ENCODE measurements at regions not wholly inside any gene's neighbourhood (a gene's known extent, or its start where the extent isn't known, plus 50 kb on each side); places are given as distances from the start of the nearest gene placed in this dataset.

GRCh38 chr1:157247005-157247763 is 109.0 kb upstream of the ETV3 start:
- TF ChIP-seq EP300 (IDR thresholded peaks at IDR 0.05) (no peak), POLR2A (IDR thresholded peaks at IDR 0.05) (no peak), POLR2AphosphoS5 (IDR thresholded peaks at IDR 0.05) (no peak), CTCF (IDR thresholded peaks at IDR 0.05) (no peak)
- Histone ChIP-seq H3K36me3 (no peaks in the 10 kb centered on the region), H3K4me3 (no peak overlapping the region), H3K4me1 (no peaks in the 10 kb centered on the region), H3K27me3 (peaks cover 3% of the 10 kb centered on the region), H3K9me3 (no peaks in the 10 kb centered on the region), H3K27ac (no peak overlapping the region)
- no peak for DNase-seq (ENCODE audit: low spot score in 2 of 2)
- WGBS = 86% methylated on average over 2 of the region's 2 CpGs

- H3K36me3 ChIP-seq = no peaks in the 10 kb centered on the region
- no peaks in the 10 kb centered on the region for H3K4me1 ChIP-seq
- no peak for DNase-seq (ENCODE audit: low spot score in 2 of 2)
- H3K27me3 ChIP-seq = peaks cover 3% of the 10 kb centered on the region
- no peak overlapping the region for H3K27ac ChIP-seq
- H3K9me3 ChIP-seq = no peaks in the 10 kb centered on the region
- no peak overlapping the region for H3K4me3 ChIP-seq
- WGBS = 93% methylated on average over 2 of the region's 2 CpGs
- no peak for TF ChIP-seq CTCF (IDR thresholded peaks at IDR 0.05)
Observed at GRCh38 chr1:157245823-157246222, 107.6 kb upstream of the ETV3 start.

GRCh38 chr1:157241185-157241538 is 103.0 kb upstream of the ETV3 start:
- no peaks in the 10 kb centered on the region for H3K27me3 ChIP-seq
- DNase-seq (ENCODE audit: low spot score in 2 of 2) = no peak
- no peaks in the 10 kb centered on the region for H3K36me3 ChIP-seq
- H3K9me3 ChIP-seq = no peaks in the 10 kb centered on the region
- H3K4me3 ChIP-seq = no peak overlapping the region
- H3K4me1 ChIP-seq = no peaks in the 10 kb centered on the region
- TF ChIP-seq CTCF (IDR thresholded peaks at IDR 0.05) (no peak), POLR2A (IDR thresholded peaks at IDR 0.05) (no peak)
- H3K27ac ChIP-seq = no peak overlapping the region
- 85% methylated on average over 2 of the region's 2 CpGs for WGBS

GRCh38 chr1:157240495-157241184 is 102.4 kb upstream of the ETV3 start:
- 68% methylated on average over 7 of the region's 7 CpGs for WGBS
- Histone ChIP-seq H3K4me3 (no peak overlapping the region), H3K9me3 (no peaks in the 10 kb centered on the region), H3K27ac (no peak overlapping the region), H3K27me3 (no peaks in the 10 kb centered on the region), H3K4me1 (no peaks in the 10 kb centered on the region), H3K36me3 (no peaks in the 10 kb centered on the region)
- DNase-seq (ENCODE audit: low spot score in 2 of 2) = no peak
- TF ChIP-seq POLR2A (IDR thresholded peaks at IDR 0.05) (no peak), POLR2AphosphoS5 (IDR thresholded peaks at IDR 0.05) (no peak), CTCF (IDR thresholded peaks at IDR 0.05) (no peak), EP300 (IDR thresholded peaks at IDR 0.05) (no peak)

- H3K27ac ChIP-seq = no peak overlapping the region
- no peak for DNase-seq (ENCODE audit: low spot score in 2 of 2)
- no peak overlapping the region for H3K4me3 ChIP-seq
Observed at GRCh38 chr1:157239936-157240335, 101.7 kb upstream of the ETV3 start.

More at GRCh38 chr1:157239936-157240335, 101.7 kb upstream of the ETV3 start:
- Histone ChIP-seq H3K36me3 (no peaks in the 10 kb centered on the region), H3K4me1 (peaks cover 5% of the 10 kb centered on the region), H3K9me3 (no peaks in the 10 kb centered on the region), H3K27me3 (no peaks in the 10 kb centered on the region)
- TF ChIP-seq CTCF (IDR thresholded peaks at IDR 0.05) (no peak), POLR2AphosphoS5 (IDR thresholded peaks at IDR 0.05) (no peak), EP300 (IDR thresholded peaks at IDR 0.05) (no peak), POLR2A (IDR thresholded peaks at IDR 0.05) (no peak)
